Kidney capillary endothelial cell (primary cell): ENCODE measurements at regions not wholly inside any gene's neighbourhood (a gene's known extent, or its start where the extent isn't known, plus 50 kb on each side); places are given as distances from the start of the nearest gene placed in this dataset.

ENCODE experiments used
- DNase-seq: peaks from one replicate; pipeline ENCODE4 v3.0.0-alpha.2; 2018; ENCODE audit warnings: low spot score

- no peak for DNase-seq
These were observed 192.6 kb downstream of the ERMARD start for GRCh38 chr6:169944061-169944337.

GRCh38 chr6:169943241-169944060 is 192.0 kb downstream of the ERMARD start:
- DNase-seq: no peak

DNA sequence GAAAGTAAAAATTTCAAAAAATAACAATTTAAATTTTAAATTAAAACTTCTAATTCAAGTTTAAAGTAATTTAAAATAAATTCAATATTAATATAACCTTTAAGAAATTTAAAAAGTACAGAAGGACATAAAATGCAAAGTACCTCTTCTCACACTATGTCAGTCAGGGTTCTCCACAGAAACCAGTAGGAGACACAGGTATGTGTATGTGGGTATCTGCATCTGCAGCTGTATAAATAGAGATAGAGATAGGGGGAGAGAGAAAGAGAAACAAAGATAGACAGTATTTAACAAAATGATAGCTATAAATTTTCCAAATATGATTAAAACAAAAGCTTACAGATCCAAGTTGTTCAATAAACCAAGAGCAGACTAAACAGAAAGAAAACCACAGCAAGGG is 190.8 kb downstream of the ERMARD start:
- no peak for DNase-seq

GRCh38 chr6:169940481-169941271 is 189.3 kb downstream of the ERMARD start:
- no peak for DNase-seq

DNA sequence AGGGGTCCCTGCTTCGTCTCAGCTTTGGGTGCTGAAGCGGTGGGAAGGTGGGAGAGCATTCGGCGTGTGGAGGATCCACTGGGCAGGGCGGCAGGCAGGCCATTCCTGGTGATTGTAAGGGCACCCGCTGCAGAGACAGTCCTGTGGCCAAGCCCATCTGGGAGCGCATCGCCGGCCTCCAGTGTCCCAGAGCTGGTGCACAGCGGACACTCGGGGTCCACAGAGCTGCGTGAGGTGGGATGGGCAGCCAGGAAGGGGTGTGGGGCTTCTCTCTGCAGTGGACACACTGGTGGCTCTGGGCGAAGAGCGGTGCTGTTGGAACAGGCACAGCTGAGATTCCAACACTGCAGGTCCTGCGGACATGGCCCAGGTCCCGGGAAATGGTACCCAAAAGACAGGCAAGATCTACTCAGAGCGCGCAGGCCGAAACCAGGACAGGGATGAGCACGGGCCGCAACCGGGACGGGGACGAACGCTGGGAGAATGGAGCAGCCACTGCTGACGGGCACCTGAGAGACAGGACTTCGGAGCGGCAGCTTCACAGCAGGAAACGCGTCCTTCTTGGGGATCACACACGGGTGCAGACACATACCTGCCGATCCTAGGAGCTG is 188.2 kb downstream of the ERMARD start:
- DNase-seq: no peak

GRCh38 chr6:169938731-169939130 is 187.3 kb downstream of the ERMARD start:
- DNase-seq: no peak

DNA sequence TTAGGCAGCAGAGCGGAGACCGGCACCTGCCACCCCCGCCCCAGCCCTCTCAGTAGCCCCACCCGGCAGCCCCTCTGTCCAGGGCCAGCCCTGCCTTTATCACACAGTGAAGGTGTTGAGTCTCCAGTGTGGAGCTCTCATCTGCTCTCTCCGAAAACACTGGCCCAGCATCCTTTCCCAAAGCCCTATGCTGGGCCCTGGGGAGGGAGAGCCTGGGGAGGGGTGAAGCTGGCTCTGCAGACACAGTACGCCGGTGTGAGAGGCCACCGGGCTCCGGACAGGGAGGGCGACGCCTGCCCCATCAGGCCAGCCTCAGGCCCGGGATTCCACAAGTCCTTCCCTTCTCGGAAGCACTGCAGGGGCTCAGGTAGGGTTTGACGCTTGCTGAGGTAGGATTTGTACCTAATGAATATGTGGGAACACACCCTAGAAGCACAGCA is 186.9 kb downstream of the ERMARD start:
- DNase-seq: no peak

DNA sequence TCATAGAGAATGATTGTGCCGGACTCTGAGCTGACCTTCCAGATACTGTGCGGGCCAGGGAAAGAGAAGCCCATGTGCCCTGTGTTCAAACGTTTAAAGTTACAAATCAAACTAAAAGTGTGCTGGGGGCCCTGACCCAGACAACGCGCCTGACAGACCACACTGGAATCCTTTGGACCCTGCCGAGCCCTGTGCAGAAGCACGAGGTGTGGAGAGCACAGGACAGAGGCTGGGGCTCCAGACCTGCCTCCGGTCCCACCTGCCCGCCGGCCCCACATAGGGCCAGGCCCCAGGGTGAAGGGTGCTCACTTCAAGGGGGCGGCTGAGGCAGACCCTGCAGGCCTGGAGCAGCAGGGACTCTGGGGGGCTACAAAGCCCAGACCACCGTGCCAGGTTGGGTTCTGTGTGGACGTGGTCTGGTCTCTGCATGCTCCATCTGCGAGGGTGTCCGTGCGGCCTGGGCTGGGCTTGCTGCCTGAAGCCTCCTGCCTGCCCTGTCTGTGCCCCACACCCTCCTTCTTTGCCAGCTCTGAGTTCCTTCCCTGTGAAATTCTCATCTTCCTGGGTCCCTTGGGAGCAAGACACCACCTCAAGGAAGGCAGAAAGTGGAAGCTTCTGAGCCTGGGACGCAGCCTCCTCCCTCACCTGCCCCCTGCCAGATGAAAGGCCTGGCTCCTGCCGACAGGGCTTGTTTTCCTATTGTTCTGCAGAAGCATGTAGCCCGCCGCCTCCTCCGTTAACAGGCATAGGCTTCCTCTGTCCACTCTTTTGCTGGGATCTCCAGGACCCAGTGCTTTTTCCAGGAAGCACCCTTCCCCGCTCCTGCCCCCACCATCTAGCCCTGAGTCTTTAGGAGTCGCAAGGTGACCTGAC is 186.2 kb downstream of the ERMARD start:
- DNase-seq: no peak

- no peak for DNase-seq
These were observed 185.0 kb downstream of the ERMARD start for GRCh38 chr6:169936355-169936975.

- no peak for DNase-seq
These were observed 184.4 kb downstream of the ERMARD start for GRCh38 chr6:169935861-169936260.

DNA sequence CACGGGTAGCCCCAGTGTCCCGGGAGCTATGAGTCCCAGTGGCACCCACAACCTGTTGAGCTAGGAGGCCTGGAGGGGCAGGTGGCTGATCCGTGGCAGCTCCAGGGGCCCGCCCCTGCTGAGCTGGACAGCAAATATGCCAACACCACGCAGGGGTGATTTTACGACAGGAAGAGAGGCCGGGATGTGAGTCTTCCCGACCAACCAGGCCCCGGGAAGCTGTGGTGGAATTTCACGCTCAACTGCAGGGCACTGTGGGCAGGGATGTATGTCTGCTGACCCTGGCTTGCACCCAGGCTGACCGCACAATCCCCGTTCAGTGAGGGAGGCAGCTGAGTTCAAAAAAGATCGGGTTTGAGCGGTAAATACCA is 183.9 kb downstream of the ERMARD start:
- DNase-seq: no peak

DNA sequence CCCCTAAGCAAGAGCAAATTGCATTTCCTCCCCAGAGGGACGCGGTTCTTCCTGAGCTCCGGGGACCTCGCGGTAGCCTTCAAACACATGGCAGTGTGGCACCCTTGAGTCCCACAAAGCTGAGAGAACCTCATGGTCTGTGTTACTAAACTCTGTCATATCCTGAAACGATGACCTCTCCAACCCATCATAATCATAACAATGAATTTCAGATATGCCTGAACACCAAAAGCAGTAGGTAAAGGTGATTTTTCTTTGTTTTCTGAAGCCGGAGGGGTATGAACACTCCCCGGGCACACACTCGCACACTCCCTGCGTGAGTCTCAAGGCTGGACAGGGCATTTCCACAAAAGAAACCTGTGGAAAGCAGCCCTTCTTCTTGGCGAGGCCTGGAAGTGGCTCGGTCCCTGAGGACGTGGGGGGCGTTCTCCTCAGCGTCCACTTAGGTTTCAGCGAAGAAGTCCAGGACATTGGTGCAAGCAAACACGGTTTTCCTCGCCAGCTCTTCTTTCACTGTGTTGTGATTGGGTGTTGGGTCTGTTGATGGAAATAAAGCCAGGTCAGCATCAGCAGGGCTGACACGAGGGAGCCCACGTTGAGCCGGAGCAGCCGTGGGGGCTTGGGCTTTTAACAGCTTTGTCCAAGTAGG is 183.4 kb downstream of the ERMARD start:
- DNase-seq: no peak

DNA sequence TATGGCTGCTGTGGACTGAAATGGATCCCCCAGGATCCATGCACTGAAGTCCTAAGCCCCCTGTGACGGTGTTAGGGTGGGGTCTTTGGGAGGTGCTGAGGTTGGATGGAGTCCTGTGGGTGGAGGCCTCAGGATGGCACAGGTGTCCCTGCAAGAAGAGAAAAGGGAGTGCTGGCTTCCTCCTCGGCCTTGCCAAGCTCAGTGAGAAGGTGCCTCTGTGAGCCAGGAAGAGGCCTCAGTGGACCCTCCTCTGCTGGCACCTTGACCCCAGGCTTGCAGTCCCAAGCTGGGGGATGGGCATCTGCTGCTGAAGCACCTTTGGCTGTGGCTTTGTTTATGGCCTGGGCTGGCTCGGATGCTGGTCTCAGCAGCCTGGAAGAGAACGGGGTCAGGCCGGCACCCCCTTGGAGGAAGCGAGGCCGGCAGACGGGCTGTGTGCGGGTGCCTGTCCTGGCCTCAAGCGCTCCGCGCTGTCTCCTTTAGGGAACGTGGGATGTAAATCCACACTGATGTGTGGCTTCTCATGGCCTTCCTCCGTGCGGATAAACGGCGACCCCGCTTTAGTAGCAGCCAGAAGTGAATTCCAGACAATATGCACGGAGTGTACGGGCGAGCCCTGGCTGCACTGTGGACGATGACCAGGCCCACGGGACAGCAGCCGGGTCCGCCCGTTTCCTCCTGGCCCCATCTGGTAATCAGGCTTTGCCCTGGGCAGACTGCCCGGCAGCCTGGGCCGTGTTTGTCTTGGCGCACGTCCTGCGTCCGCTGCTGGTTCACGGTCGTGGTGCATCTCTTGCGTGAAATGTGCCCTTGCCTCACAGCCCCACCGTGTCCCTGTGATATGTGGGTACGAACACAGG is 182.6 kb downstream of the ERMARD start:
- DNase-seq: no peak

- DNase-seq: no peak
These were observed 181.9 kb downstream of the ERMARD start for GRCh38 chr6:169933251-169933821.

- DNase-seq: no peak
These were observed 181.1 kb downstream of the ERMARD start for GRCh38 chr6:169932491-169932890.

- DNase-seq: no peak
These were observed 179.8 kb downstream of the ERMARD start for GRCh38 chr6:169931261-169931660.

DNA sequence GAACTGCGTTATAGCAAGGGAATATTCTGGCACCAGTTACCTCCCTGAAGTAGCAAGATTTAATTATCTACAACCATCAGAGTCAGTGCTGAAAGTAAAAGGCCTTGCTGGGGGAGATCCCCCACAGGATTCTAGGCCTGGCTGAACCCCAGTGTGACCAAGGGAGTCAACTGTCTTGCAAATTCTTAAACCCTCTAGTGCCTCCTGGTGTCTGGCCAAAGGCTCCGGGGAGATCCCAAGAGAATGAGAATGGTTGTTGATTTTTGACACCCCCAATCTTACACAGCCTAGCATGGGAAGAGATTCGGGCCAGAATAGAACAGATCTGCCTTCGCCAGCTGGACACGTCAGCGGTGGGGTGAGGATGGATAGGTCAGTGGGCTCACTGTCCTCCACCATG is 179.4 kb downstream of the ERMARD start:
- DNase-seq: no peak

DNA sequence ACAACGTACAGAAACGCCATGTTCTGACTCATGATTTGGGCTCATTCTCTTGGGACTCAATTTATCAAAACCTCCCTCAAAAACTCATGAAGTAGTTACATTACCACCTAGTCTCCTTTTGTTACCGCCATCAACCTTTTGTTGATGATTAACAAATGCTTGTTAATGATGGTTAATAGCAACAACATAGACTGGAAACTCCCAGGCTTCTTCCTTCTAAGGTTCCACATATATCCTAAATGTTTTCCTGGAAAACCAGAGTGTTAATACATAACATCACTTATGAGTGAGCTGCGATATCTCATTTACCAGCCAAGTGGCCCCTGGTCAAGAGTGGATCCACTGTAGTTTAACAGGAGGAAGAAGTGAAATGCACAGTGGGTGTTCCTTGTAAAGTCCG is 176.3 kb downstream of the ERMARD start:
- DNase-seq: no peak

GRCh38 chr6:169926617-169927417 is 175.4 kb downstream of the ERMARD start:
- DNase-seq: no peak
